PC-3 (cell line): ENCODE measurements at regions not wholly inside any gene's neighbourhood (a gene's known extent, or its start where the extent isn't known, plus 50 kb on each side); places are given as distances from the start of the nearest gene placed in this dataset.

Experiments used
- ATAC-seq: fragments of 200-7000 bp; cut with Tn5 transposase; 2 replicates; pipeline ENCODE4 v1.9.1; 2020; ENCODE audit warnings: mild to moderate bottlenecking, moderate library complexity
- BruUV-seq: library from RNA; stranded (reverse); fragments of 400-500 nt; replicated peaks from 2 replicates; lab custom pipeline; 2021; lab: Mats Ljungman, UMichigan
- CTCF ChIA-PET: fragments of 300-600 bp; sonication (Branson Sonifier 250); formaldehyde crosslinking; loops from one replicate; lab custom pipeline; 2022; ENCODE audit warnings: antibody characterized with exemption; lab: Charles Lee
- POLR2A ChIA-PET: fragments of 300-600 bp; sonication (Branson Sonifier 250); formaldehyde crosslinking; loops from one replicate; lab custom pipeline; 2022; ENCODE audit warnings: antibody characterized with exemption; ENCODE audit not compliant: unreplicated experiment; lab: Charles Lee
- DNase-seq: peaks from one replicate; pipeline ENCODE4 v3.0.0-alpha.2; 2015
- H2AFZ ChIP-seq: fragments of 300-600 bp; sonication (generic); 2 replicates; pipeline ENCODE4 v1.6.0; 2016; ENCODE audit warnings: antibody characterized with exemption, low read length
- H3F3A ChIP-seq: fragments of 300-600 bp; sonication (generic); one replicate; pipeline ENCODE4 v1.6.0; 2017; ENCODE audit warnings: antibody characterized with exemption, low read length, control low read depth, mild to moderate bottlenecking; ENCODE audit not compliant: unreplicated experiment
- H3K27ac ChIP-seq: fragments of 300-600 bp; sonication (generic); 2 replicates; pipeline ENCODE4 v1.5.1; 2016; ENCODE audit warnings: mild to moderate bottlenecking, low read length
- H3K27me3 ChIP-seq: fragments of 300-600 bp; sonication (generic); 2 replicates; pipeline ENCODE4 v1.6.1; 2016; ENCODE audit warnings: low read length, mixed read lengths
- H3K36me3 ChIP-seq: fragments of 300-600 bp; sonication (generic); 2 replicates; pipeline ENCODE4 v1.6.1; 2016; ENCODE audit warnings: low read depth, mixed run types, low read length, mixed read lengths
- H3K4me1 ChIP-seq: fragments of 300-600 bp; sonication (generic); 2 replicates; pipeline ENCODE4 v1.5.1; 2016; ENCODE audit warnings: low read length; ENCODE audit not compliant: insufficient read depth
- H3K4me2 ChIP-seq: fragments of 300-600 bp; sonication (generic); 2 replicates; pipeline ENCODE4 v1.6.0; 2016; ENCODE audit warnings: low read length
- H3K4me3 ChIP-seq: fragments of 300-600 bp; sonication (generic); 2 replicates; pipeline ENCODE4 v1.5.1; 2016; ENCODE audit warnings: mild to moderate bottlenecking, low read length, mixed read lengths
- H3K79me2 ChIP-seq: fragments of 300-600 bp; sonication (generic); 2 replicates; pipeline ENCODE4 v1.6.1; 2017; ENCODE audit warnings: low read length, mixed read lengths
- H3K9ac ChIP-seq: fragments of 300-600 bp; sonication (generic); 2 replicates; pipeline ENCODE4 v1.6.0; 2016; ENCODE audit warnings: mild to moderate bottlenecking, low read length
- H3K9me2 ChIP-seq: fragments of 300-600 bp; sonication (generic); replicated peaks from 2 replicates; pipeline ENCODE4 v1.6.1; 2016; ENCODE audit warnings: mixed run types, low read length, mixed read lengths
- H3K9me3 ChIP-seq: fragments of 300-600 bp; sonication (generic); 2 replicates; pipeline ENCODE4 v1.6.1; 2016; ENCODE audit warnings: low read length, mixed read lengths
- H4K20me1 ChIP-seq: fragments of 300-600 bp; sonication (generic); 2 replicates; pipeline ENCODE4 v1.6.1; 2016; ENCODE audit warnings: low read length, mixed read lengths
- EZH2 ChIP-seq: fragments of 300-600 bp; sonication (generic); IDR thresholded peaks from one replicate; pipeline ENCODE4 v1.6.1; 2017; ENCODE audit warnings: antibody characterized with exemption, mild to moderate bottlenecking, low read length; ENCODE audit not compliant: unreplicated experiment
- EZH2phosphoT487 ChIP-seq: fragments of 300-600 bp; sonication (generic); IDR thresholded peaks from 2 replicates; pipeline ENCODE4 v1.6.1; 2018; ENCODE audit warnings: mild to moderate bottlenecking, antibody characterized with exemption, low read length, borderline replicate concordance
- intact Hi-C: fragments of 100-400 bp; cut with micrococcal nuclease; formaldehyde crosslinking; loops from 2 replicates; pipeline ENCODE4 v1.9.0; 2023
- TF ChIP-seq, protein P1 (sequence below): fragments of 300-600 bp; sonication (generic); conservative IDR thresholded peaks from 2 replicates; pipeline ENCODE4 v1.5.1; 2017; ENCODE audit warnings: antibody characterized with exemption, low read depth, mild to moderate bottlenecking, low read length

DNA sequence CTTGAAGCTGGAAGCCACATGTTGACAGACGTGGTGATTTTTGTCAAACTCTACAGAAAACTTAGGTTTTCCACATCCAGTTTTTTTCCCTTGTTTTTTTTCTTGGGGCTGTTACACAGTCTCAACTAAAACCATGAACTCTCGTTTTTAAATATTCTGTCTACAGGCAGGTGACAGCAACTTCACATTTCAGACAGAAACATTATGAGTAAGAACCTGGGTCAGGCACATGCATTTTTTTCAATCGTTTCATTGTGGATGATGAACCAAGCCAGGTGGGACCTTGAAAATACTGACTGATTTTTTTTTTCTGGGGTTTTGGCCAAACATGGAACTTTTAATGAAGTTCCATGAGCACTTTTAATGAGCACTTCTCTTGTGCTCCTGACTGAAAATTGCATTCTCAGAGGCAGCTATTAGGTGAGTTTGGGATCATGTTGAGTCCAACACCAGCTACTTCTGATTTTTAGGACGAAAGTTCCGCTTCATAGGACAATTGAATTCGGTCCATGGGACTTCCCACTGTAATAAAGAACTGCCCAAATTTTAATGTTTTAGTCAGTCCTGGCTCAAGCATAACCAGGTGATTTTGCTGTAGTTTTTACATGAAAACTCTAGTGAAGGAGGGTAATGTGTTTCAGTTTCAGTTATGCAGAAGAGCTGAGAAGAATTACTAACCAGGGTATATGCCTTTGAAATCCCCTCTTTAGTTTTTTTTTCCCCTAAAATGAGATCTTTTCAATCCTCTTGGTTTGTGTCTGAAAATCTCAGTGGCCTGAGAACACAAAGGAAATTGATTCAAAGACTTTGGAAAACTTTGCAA lies 93.2 kb upstream of the ADAMTS16 start:
- POLR2A ChIA-PET = no interaction called here
- no peak overlapping the region for H3K9ac ChIP-seq
- intact Hi-C loops = no loop called here
- ATAC-seq = no peak
- H3K79me2 ChIP-seq = no peaks in the 10 kb centered on the region
- no peaks in the 10 kb centered on the region for H3F3A ChIP-seq
- TF ChIP-seq, protein P1, sequence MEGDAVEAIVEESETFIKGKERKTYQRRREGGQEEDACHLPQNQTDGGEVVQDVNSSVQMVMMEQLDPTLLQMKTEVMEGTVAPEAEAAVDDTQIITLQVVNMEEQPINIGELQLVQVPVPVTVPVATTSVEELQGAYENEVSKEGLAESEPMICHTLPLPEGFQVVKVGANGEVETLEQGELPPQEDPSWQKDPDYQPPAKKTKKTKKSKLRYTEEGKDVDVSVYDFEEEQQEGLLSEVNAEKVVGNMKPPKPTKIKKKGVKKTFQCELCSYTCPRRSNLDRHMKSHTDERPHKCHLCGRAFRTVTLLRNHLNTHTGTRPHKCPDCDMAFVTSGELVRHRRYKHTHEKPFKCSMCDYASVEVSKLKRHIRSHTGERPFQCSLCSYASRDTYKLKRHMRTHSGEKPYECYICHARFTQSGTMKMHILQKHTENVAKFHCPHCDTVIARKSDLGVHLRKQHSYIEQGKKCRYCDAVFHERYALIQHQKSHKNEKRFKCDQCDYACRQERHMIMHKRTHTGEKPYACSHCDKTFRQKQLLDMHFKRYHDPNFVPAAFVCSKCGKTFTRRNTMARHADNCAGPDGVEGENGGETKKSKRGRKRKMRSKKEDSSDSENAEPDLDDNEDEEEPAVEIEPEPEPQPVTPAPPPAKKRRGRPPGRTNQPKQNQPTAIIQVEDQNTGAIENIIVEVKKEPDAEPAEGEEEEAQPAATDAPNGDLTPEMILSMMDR = no peak
- TF ChIP-seq EZH2 = no peak
- TF ChIP-seq EZH2phosphoT487 = no peak
- H3K9me2 ChIP-seq = no peaks in the 10 kb centered on the region
- no peak overlapping the region for H3K4me3 ChIP-seq
- no peak overlapping the region for H3K4me2 ChIP-seq
- H3K27ac ChIP-seq = no peak overlapping the region
- H3K27me3 ChIP-seq = peaks cover 77% of the 10 kb centered on the region
- DNase-seq = no peak
- H2AFZ ChIP-seq = no peak overlapping the region
- no TSS peak for BruUV-seq
- H3K4me1 ChIP-seq = no peaks in the 10 kb centered on the region
- CTCF ChIA-PET = no interaction called here
- no peaks in the 10 kb centered on the region for H3K9me3 ChIP-seq
- H3K36me3 ChIP-seq = no peaks in the 10 kb centered on the region
- no peaks in the 10 kb centered on the region for H4K20me1 ChIP-seq

DNA sequence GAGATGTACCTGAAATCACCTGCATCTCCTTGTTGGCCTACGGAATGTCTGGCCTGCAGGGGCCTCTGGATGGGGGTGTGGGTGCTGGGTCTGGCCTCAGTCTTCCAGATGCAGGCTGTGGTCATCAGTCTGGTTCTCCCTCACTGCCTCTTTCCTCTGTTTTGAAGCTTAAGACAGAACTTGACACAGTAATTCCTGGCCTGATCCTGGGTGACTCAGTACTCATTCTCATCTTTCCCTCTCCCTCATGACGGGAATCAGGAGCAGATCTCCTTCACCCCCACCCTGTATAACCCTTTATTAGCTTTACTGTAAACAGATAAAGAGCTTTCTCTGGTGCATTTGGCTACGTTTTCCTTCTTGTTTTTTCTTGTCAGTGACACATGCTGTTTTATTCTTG lies 89.3 kb upstream of the ADAMTS16 start:
- Histone ChIP-seq H3K27ac (no peak overlapping the region), H3K36me3 (no peaks in the 10 kb centered on the region), H3K4me2 (no peak overlapping the region), H3K9ac (no peak overlapping the region), H3K27me3 (peaks cover 89% of the 10 kb centered on the region), H3K4me3 (no peak overlapping the region), H2AFZ (no peak overlapping the region), H3K79me2 (no peaks in the 10 kb centered on the region), H3K4me1 (no peaks in the 10 kb centered on the region), H3K9me3 (no peaks in the 10 kb centered on the region), H3F3A (no peaks in the 10 kb centered on the region), H3K9me2 (no peaks in the 10 kb centered on the region), H4K20me1 (no peaks in the 10 kb centered on the region)
- BruUV-seq = no TSS peak
- ChIA-PET CTCF (no interaction called here), POLR2A (no interaction called here)
- DNase-seq (no peak), ATAC-seq (no peak)
- intact Hi-C loops = no loop called here
- TF ChIP-seq, protein P1 = no peak
- TF ChIP-seq EZH2phosphoT487 (no peak), EZH2 (no peak)

DNA sequence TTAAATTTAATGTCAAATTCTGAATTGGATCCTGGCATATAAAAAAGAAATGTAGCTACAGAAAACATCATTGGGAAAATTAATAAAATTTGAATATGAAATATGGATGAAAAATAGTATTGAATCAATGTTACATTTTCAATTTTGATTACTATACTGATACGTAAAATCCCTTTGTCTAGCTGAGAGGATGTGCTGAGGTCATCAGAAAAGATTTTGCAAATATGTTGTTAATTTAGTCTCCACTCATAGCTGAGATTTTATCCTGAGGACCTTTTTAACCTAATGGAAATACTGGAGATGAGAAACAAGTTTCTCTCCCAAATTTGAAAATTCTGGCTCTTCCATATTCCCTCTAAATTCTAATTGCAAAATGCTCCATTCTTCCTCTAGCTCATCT lies 84.4 kb upstream of the ADAMTS16 start:
- intact Hi-C loops = no loop called here
- no peak overlapping the region for H3K4me3 ChIP-seq
- no peaks in the 10 kb centered on the region for H3K9me2 ChIP-seq
- no peaks in the 10 kb centered on the region for H4K20me1 ChIP-seq
- no peak overlapping the region for H2AFZ ChIP-seq
- no peak overlapping the region for H3K9ac ChIP-seq
- ATAC-seq (no peak), DNase-seq (no peak)
- no peak overlapping the region for H3K27ac ChIP-seq
- H3K79me2 ChIP-seq = no peaks in the 10 kb centered on the region
- ChIA-PET POLR2A (no interaction called here), CTCF (no interaction called here)
- no peaks in the 10 kb centered on the region for H3K4me1 ChIP-seq
- H3K27me3 ChIP-seq = peaks cover 92% of the 10 kb centered on the region
- no peaks in the 10 kb centered on the region for H3K9me3 ChIP-seq
- no peaks in the 10 kb centered on the region for H3K36me3 ChIP-seq
- BruUV-seq = no TSS peak
- H3F3A ChIP-seq = no peaks in the 10 kb centered on the region
- H3K4me2 ChIP-seq = no peak overlapping the region
- no peak for TF ChIP-seq EZH2
- TF ChIP-seq, protein P1 = no peak
